ENCODE measurements at regions not wholly inside any gene's neighbourhood (a gene's known extent, or its start where the extent isn't known, plus 50 kb on each side); places are given as distances from the start of the nearest gene placed in this dataset.

GRCh38 chr3:161555320-161555719 is 58.7 kb downstream of the OTOL1 start:
- Histone ChIP-seq H3K4me3 (ENCODE audit: low read length in 2 of 2) (no peak overlapping the region), H3K9me3 (ENCODE audit: control insufficient read depth in 2 of 2, insufficient read depth in 1 of 2, low read length in 1 of 2) (no peaks in the 10 kb centered on the region), H3K36me3 (ENCODE audit: control insufficient read depth in 2 of 2, insufficient read depth in 2 of 2, low read length in 1 of 2) (no peaks in the 10 kb centered on the region), H3K4me1 (ENCODE audit: control insufficient read depth in 2 of 2, insufficient read depth in 2 of 2, low read length in 2 of 2) (no peaks in the 10 kb centered on the region), H3K27ac (ENCODE audit: low read depth in 1 of 2, low read length in 1 of 2) (no peak overlapping the region), H3K27me3 (ENCODE audit: control insufficient read depth in 2 of 2, insufficient read depth in 1 of 2, low read length in 1 of 2) (no peaks in the 10 kb centered on the region)
- no peak for DNase-seq (ENCODE audit: low read depth in 6 of 9, low spot score in 9 of 9)
- 95% methylated on average over 3 of the region's 3 CpGs for WGBS

DNA sequence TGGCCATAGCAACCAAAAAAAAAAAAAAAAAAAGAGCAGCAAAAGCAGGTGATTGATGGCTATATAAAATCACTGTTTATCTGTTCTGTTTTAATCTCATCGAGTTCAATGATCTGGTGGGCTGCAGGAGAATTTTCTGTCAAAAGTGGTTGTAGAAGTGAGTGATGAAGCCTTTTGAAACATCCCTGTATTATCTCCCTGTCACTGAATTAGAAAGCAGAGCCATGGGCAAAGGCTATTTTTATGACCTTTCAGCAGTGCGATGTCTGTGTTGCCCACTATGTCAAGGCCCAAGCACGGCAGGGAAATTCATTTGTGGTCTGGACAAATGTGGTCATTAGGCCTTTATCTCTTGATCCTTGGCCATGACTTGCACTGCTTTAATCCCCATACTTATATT is 59.9 kb downstream of the OTOL1 start:
- H3K27me3 ChIP-seq (ENCODE audit: control insufficient read depth in 2 of 2, insufficient read depth in 1 of 2, low read length in 1 of 2), result no peaks in the 10 kb centered on the region
- H3K4me1 ChIP-seq (ENCODE audit: control insufficient read depth in 2 of 2, insufficient read depth in 2 of 2, low read length in 2 of 2), result no peaks in the 10 kb centered on the region
- H3K4me3 ChIP-seq (ENCODE audit: low read length in 2 of 2), result no peak overlapping the region
- no peaks in the 10 kb centered on the region for H3K36me3 ChIP-seq (ENCODE audit: control insufficient read depth in 2 of 2, insufficient read depth in 2 of 2, low read length in 1 of 2)
- H3K9me3 ChIP-seq (ENCODE audit: control insufficient read depth in 2 of 2, insufficient read depth in 1 of 2, low read length in 1 of 2), result no peaks in the 10 kb centered on the region
- DNase-seq (ENCODE audit: low read depth in 6 of 9, low spot score in 9 of 9), result no peak
- WGBS, result 91% methylated on average over 3 of the region's 3 CpGs
- no peak overlapping the region for H3K27ac ChIP-seq (ENCODE audit: low read depth in 1 of 2, low read length in 1 of 2)

GRCh38 chr3:161556941-161557340 is 60.3 kb downstream of the OTOL1 start:
- WGBS, result 57% methylated on average over 1 of the region's 1 CpG
- Histone ChIP-seq H3K27me3 (ENCODE audit: control insufficient read depth in 2 of 2, insufficient read depth in 1 of 2, low read length in 1 of 2) (no peaks in the 10 kb centered on the region), H3K4me3 (ENCODE audit: low read length in 2 of 2) (no peak overlapping the region), H3K9me3 (ENCODE audit: control insufficient read depth in 2 of 2, insufficient read depth in 1 of 2, low read length in 1 of 2) (no peaks in the 10 kb centered on the region), H3K36me3 (ENCODE audit: control insufficient read depth in 2 of 2, insufficient read depth in 2 of 2, low read length in 1 of 2) (no peaks in the 10 kb centered on the region), H3K27ac (ENCODE audit: low read depth in 1 of 2, low read length in 1 of 2) (no peak overlapping the region), H3K4me1 (ENCODE audit: control insufficient read depth in 2 of 2, insufficient read depth in 2 of 2, low read length in 2 of 2) (no peaks in the 10 kb centered on the region)
- no peak for DNase-seq (ENCODE audit: low read depth in 6 of 9, low spot score in 9 of 9)

GRCh38 chr3:161557445-161558150 is 61.0 kb downstream of the OTOL1 start:
- Histone ChIP-seq H3K9me3 (ENCODE audit: control insufficient read depth in 2 of 2, insufficient read depth in 1 of 2, low read length in 1 of 2) (no peaks in the 10 kb centered on the region), H3K4me3 (ENCODE audit: low read length in 2 of 2) (no peak overlapping the region), H3K27ac (ENCODE audit: low read depth in 1 of 2, low read length in 1 of 2) (no peak overlapping the region), H3K27me3 (ENCODE audit: control insufficient read depth in 2 of 2, insufficient read depth in 1 of 2, low read length in 1 of 2) (no peaks in the 10 kb centered on the region), H3K36me3 (ENCODE audit: control insufficient read depth in 2 of 2, insufficient read depth in 2 of 2, low read length in 1 of 2) (no peaks in the 10 kb centered on the region), H3K4me1 (ENCODE audit: control insufficient read depth in 2 of 2, insufficient read depth in 2 of 2, low read length in 2 of 2) (no peaks in the 10 kb centered on the region)
- 93% methylated on average over 5 of the region's 5 CpGs for WGBS
- DNase-seq (ENCODE audit: low read depth in 6 of 9, low spot score in 9 of 9), result no peak

DNA sequence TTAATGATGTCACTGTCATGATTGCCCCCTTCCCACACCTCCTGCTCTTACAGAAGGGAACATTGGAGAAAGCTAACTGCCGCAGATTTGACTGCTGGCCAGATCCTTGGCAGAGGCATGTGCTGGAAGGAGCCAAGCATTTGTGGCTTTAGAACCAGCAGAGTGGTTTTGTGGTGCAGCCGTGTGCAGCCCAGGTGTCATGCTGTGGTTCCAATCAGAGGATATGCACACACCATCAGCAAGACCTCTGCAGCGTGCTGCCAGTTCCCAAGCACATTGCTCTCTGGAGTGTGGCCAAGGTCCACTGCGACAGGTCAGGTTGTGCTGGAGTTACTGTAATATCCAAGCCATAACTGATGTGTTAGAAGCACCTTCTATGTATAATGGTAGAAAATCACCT is 61.6 kb downstream of the OTOL1 start:
- Histone ChIP-seq H3K4me3 (ENCODE audit: low read length in 2 of 2) (no peak overlapping the region), H3K27me3 (ENCODE audit: control insufficient read depth in 2 of 2, insufficient read depth in 1 of 2, low read length in 1 of 2) (no peaks in the 10 kb centered on the region), H3K36me3 (ENCODE audit: control insufficient read depth in 2 of 2, insufficient read depth in 2 of 2, low read length in 1 of 2) (no peaks in the 10 kb centered on the region), H3K4me1 (ENCODE audit: control insufficient read depth in 2 of 2, insufficient read depth in 2 of 2, low read length in 2 of 2) (no peaks in the 10 kb centered on the region), H3K27ac (ENCODE audit: low read depth in 1 of 2, low read length in 1 of 2) (no peak overlapping the region), H3K9me3 (ENCODE audit: control insufficient read depth in 2 of 2, insufficient read depth in 1 of 2, low read length in 1 of 2) (no peaks in the 10 kb centered on the region)
- WGBS, result 1% methylated on average over 4 of the region's 4 CpGs
- DNase-seq (ENCODE audit: low read depth in 6 of 9, low spot score in 9 of 9), result peak in 1 of 9 donors; percentile 6

GRCh38 chr3:161559177-161559998 is 62.8 kb downstream of the OTOL1 start:
- Histone ChIP-seq H3K36me3 (ENCODE audit: control insufficient read depth in 2 of 2, insufficient read depth in 2 of 2, low read length in 1 of 2) (no peaks in the 10 kb centered on the region), H3K9me3 (ENCODE audit: control insufficient read depth in 2 of 2, insufficient read depth in 1 of 2, low read length in 1 of 2) (no peaks in the 10 kb centered on the region), H3K27ac (ENCODE audit: low read depth in 1 of 2, low read length in 1 of 2) (no peak overlapping the region), H3K4me1 (ENCODE audit: control insufficient read depth in 2 of 2, insufficient read depth in 2 of 2, low read length in 2 of 2) (no peaks in the 10 kb centered on the region), H3K4me3 (ENCODE audit: low read length in 2 of 2) (no peak overlapping the region), H3K27me3 (ENCODE audit: control insufficient read depth in 2 of 2, insufficient read depth in 1 of 2, low read length in 1 of 2) (no peaks in the 10 kb centered on the region)
- peak in 5 of 9 donors; percentile 1 to 34 (median 18) for DNase-seq (ENCODE audit: low read depth in 6 of 9, low spot score in 9 of 9)
- whole genome bisulfite sequencing, result 29% methylated on average over 6 of the region's 6 CpGs

- Histone ChIP-seq H3K27me3 (ENCODE audit: control insufficient read depth in 2 of 2, insufficient read depth in 1 of 2, low read length in 1 of 2) (no peaks in the 10 kb centered on the region), H3K4me1 (ENCODE audit: control insufficient read depth in 2 of 2, insufficient read depth in 2 of 2, low read length in 2 of 2) (no peaks in the 10 kb centered on the region), H3K27ac (ENCODE audit: low read depth in 1 of 2, low read length in 1 of 2) (no peak overlapping the region), H3K9me3 (ENCODE audit: control insufficient read depth in 2 of 2, insufficient read depth in 1 of 2, low read length in 1 of 2) (no peaks in the 10 kb centered on the region), H3K36me3 (ENCODE audit: control insufficient read depth in 2 of 2, insufficient read depth in 2 of 2, low read length in 1 of 2) (no peaks in the 10 kb centered on the region), H3K4me3 (ENCODE audit: low read length in 2 of 2) (no peak overlapping the region)
- DNase-seq (ENCODE audit: low read depth in 6 of 9, low spot score in 9 of 9), result peak in 3 of 9 donors; percentile 3 to 30 (median 21)
- WGBS, result 39% methylated on average over 14 of the region's 14 CpGs
Measured at GRCh38 chr3:161560008-161560637, 63.5 kb downstream of the OTOL1 start.

DNA sequence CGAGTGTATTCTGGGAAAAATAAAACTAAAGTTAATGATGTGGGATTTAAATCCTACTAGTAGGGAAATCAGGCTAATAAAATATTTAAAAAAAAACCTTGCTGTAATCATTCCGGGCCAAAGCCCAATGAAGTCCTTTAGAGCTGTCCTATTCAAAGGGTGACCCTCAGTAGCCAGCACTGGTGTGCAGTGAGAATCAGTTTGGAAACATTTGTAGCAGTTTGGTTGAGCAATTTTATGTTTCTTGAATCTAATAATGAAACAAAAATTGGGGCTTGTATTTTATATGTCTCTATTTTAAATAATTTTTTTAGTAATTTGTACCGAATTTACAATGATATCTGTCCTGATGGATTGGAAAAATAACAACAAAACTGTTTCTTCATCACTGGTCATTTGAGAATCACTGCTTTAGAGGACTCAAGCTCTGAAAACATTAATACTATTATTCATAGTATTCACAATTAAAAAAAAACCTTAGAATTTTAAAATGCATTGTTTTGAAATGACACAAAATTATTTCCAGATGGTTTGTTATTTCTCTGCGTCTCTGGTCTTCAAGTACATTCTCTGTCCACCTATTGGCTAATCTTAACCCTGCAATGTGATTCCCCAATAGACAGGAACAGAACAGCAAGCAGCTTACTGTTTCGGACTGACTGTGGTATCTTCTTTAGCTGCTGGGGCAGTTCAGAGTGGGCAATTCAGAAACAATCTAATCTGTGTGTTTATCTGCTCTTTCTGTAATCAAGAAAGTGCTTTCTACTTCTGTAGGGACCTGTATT is 71.2 kb downstream of the OTOL1 start:
- H3K27ac ChIP-seq (ENCODE audit: low read depth in 1 of 2, low read length in 1 of 2), result no peak overlapping the region
- no peaks in the 10 kb centered on the region for H3K36me3 ChIP-seq (ENCODE audit: control insufficient read depth in 2 of 2, insufficient read depth in 2 of 2, low read length in 1 of 2)
- H3K4me3 ChIP-seq (ENCODE audit: low read length in 2 of 2), result no peak overlapping the region
- H3K27me3 ChIP-seq (ENCODE audit: control insufficient read depth in 2 of 2, insufficient read depth in 1 of 2, low read length in 1 of 2), result no peaks in the 10 kb centered on the region
- no peak for DNase-seq (ENCODE audit: low read depth in 6 of 9, low spot score in 9 of 9)
- no peaks in the 10 kb centered on the region for H3K4me1 ChIP-seq (ENCODE audit: control insufficient read depth in 2 of 2, insufficient read depth in 2 of 2, low read length in 2 of 2)
- 93% methylated on average over 5 of the region's 5 CpGs for WGBS
- no peaks in the 10 kb centered on the region for H3K9me3 ChIP-seq (ENCODE audit: control insufficient read depth in 2 of 2, insufficient read depth in 1 of 2, low read length in 1 of 2)
